Occipital lobe (tissue), 1 donor: ENCODE measurements at regions not wholly inside any gene's neighbourhood (a gene's known extent, or its start where the extent isn't known, plus 50 kb on each side); places are given as distances from the start of the nearest gene placed in this dataset.
"Not testable (repeated sequence)": the region's sequence is repeated elsewhere in the genome, so short reads cannot be mapped to it uniquely, and the experiment has no call there.

Experiments used
- DNase-seq: peaks from one replicate; lab custom pipeline; 2025; lab: John Stamatoyannopoulos, UW

DNA sequence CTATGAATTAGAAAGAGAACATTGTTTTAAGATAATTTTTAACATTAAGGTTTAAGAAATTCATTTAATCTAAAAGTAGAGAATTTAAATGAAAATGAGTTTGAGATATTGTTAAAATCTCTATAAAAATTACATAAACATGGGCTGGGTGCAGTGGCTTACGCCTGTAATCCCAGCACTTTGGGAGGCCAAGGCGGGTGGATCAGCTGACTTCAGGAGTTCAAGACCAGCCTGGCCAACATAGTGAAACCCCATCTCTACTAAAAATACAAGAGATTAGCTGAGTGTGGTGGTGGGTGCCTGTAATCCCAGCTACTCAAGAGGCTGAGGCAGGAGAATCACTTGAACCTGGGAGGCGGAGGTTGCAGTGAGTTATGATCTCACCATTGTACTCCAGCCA, 1379.6 kb downstream of the NCAM2 start:
- DNase-seq: not testable (repeated sequence)

DNA sequence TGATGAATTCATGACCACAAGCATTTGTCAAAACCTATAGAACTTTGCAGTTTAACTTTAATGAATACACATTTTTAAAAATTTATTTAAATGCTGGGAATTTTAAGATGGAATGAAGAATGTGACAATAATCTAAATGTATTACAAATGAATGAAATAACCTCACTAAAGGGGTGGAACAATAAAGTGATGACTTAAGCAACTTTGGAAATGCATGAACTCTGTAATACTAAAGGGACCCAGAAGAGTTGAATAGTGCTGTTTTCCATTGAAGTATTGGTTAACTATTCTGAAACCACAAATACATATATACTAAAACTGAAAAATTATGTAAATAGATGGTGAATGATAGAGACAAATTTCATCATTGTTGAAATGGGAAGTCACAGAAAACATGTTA, 1395.1 kb downstream of the NCAM2 start:
- no peak for DNase-seq

DNA sequence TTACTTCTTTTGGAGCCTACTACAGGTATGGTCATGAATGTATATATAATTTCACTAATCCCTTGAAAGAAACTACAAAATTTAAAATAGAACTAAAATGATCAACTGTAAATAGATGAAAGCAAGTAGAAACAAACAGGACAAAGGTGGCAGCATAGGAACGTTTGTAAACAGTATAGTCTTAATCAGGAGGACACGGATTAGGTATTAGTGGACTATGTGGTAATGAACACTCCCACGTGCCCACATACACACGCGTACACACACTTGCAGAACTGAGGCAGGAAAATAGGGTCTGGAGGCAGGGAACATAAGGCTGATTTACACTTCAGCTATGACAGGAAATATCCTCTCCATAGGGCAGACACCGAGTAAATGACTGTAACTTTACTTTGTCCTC, 1397.8 kb downstream of the NCAM2 start:
- no peak for DNase-seq

DNA sequence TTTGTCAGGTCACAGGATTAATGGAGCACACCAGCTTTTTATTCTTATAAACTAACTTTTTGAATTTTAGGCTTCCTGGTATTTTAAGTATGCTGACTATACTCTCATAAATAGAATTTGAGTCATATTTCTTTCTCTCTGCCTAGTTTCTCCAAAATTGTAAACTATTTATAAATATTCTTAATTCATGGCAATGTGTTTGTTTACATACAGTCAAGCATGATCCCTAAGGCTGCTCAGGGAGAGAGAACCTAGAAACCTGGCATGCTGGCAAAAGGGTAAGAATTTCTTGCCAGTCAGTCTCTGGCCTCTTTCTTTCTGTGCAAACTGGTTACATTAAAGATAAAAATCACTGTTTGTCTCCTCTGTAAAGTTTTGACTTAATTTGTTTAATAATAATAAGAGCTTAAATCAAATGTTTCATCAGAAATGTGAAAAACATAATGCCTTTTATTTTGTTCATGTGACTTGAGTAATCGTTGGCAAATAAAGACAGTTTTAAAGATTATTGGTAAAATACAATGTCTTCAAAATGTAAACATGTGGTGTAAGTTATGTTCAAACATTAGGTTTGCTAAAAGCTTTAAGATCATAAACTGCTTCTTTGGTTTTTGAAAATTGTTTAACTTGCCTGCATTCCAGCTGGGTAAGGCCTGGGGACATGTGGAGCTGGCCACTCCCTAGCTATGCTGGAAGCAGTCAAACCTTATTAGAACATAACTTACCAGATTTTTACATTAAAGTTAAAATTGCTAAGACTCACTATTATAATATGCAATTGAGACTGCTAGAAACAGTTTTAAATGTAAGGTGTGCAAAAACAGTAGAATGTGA, 1401.7 kb downstream of the NCAM2 start:
- no peak for DNase-seq

DNA sequence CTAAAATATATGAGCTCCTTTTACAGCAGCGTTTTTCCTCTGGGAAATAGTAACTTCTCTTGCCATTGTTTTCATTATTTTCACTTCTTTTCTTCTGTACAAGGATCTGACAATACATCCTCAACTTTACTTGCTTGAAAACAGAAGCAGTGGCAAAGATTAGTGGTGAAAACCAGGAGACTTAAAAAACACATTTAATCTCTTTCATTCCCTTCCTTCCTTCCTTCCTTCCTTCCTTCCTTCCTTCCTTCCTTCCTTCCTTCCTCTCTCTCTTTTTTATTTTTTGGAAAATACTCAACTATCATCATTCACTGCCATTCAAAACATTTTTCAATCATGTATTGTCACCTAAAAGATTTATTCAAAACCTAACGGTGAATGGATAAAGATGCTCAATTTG, 1411.4 kb downstream of the NCAM2 start:
- DNase-seq: no peak

DNA sequence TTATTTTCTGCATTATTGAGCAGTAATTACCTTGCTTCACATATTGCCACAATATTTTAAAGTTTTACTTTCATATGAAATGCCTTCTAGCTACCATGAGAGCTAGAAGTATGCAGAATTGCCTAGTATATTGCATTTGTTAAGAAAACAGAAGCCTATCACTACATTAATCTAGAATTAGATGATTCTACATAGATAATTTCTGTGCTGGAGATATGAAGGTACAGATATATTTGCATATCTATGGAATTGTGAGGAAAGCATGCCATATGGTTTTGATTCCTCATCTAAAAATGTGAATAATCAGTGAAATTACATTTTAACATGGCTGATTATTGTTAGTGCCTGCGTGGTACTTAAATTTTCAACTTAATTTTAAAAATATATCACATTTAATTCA, 1418.3 kb downstream of the NCAM2 start:
- no peak for DNase-seq

DNA sequence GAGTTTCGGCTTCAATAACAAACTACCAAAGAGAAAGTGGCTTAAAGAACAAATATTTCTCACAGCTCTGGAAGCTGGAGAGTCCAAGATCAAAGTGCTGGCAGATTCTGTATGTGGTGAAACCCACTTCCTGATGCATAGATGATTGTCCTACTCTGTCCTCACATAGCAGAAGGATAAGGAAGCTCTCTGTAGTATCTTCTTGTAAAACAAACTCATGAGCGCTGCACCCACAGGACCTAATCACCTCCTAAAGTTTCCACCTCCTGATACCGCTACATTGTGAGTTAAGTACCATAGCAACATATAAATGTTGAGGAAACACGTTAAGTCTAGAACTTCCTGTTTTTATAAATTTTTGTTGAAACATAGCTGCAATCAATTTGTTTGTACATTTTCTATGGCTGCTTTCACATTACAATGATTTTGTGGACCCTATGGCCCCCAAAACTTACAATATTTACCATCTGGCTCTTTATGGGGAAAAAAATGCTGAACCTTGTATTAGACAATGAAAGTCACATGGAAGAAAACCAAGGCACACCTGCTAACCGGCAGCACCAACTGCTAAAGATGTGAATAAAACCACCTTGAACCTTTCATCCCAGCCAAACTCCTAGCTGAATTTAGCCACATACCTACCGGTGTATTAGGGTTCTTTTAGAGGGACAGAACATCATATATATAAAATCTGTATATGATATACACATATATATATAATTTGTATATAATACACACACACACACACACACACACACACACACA, 1423.4 kb downstream of the NCAM2 start:
- DNase-seq: no peak

DNA sequence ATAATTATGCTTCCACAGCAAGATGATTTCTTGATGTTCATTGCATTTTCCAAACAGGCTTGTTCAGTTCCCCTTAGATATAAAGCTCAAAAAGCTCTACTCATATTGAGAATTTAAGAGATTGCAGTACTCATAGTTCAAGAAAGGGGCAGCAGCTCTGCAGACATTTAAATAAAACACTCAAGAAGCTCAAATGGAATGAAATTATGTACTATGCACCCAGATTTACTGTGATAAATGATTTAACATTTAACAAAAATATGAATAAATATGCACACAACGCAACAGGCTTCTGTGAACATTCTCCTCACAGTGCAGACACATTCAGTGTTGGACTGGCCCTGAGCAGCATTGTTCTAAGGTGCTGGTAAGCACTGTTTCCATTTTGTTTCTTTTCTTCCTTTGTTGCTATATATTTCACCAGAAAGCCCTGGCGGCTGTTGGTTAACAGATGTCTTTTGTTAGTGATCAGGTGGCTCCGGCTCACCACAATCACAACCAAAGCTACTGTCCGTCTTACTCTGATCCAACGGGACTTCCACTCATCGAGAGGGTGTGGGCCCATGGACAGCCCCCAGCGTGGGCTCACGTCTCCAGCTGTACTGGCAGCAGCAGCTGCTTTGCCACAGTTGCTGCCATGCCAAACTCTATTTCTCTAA, 1440.3 kb downstream of the NCAM2 start:
- no peak for DNase-seq

DNA sequence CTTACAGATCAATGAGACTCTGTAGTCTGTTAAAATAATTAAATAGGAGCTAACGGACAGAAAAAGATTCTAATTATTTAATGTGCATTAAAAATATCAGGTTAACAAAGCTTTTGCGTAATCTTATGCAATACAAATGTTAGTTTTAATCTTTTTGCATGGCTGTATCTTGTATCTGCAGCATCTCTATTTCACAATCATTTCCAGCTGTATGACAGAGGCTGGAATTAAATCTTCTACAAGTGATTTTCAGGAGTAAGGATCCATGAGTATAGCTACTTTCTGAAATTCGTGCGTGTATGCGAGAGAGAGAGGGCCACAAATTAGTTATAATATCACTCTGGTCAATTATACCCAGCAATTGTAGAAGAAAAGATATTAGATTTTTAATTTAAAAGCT, 1446.8 kb downstream of the NCAM2 start:
- no peak for DNase-seq

DNA sequence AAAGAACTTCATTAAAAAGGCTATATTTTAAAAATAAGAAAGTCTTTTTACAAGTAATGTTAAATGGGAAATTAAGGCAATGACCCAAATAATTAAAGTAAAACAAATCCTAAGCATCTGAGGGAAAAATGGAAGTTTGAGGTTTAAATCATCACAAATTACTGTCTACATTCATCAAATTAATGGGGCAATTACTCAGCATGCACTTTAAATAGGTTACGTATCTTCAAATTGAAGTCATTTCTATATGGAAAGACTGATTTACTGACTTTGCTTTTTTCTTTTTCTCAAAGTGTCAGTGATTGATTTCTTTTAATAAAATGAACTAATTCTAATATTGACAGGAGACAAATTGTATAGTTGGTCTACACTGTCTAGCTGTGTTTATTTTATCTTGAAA, 1452.3 kb downstream of the NCAM2 start:
- DNase-seq: no peak

DNA sequence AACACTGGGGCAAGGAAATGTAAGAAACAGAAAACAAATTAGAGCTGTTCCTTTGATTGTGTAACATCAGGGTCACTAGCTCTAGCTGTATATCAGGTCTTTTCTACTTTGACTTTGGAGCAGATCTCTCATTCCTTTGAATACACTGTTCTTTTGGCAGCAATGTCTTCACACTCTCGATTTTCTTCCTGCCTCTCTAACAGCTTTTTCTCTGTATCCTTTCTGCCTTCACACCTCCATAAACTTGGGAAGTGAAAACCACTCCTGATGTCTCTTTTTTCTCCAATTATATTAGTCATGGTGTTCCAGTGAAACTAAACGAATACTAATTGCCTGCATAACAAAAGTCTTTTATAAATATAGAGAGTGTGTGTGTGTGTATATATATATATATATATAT, 1458.0 kb downstream of the NCAM2 start:
- no peak for DNase-seq

DNA sequence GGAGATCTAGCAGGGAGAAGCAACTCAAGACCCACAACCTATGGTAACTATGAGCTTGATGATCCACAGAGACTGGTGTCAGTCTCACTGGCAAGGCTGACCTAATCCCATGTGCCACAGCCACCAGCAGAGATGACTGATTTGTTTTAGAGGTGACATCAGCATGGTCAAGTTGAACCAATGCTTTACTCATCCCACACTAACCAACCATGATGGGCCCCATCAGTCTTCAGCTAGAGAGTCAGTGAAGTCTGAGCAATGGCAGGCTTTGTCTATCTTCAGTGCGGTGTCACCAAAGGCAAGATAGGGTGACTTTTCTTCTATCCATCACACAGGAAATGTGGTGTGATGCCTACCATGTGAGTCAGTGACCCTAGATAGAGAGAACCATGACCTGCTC, 1470.7 kb downstream of the NCAM2 start:
- no peak for DNase-seq

DNA sequence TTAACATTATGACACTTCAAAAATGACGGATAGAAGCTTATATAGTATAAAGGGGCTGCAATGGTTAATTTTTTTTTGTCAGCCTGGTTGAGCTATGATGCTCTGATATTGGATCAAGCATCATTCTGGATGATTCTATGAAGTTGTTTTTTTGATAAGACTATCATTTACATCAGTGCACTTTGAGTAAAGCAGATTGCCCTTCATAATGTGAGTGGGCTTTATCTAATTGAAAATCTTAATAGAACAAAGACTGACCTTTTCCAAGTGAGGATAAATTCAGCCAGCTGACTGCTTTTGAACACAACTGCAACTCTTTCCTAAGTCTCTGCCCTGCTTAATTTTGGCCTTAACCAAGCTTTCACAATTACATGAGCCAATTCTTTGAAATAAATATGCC, 1476.2 kb downstream of the NCAM2 start:
- DNase-seq: no peak

DNA sequence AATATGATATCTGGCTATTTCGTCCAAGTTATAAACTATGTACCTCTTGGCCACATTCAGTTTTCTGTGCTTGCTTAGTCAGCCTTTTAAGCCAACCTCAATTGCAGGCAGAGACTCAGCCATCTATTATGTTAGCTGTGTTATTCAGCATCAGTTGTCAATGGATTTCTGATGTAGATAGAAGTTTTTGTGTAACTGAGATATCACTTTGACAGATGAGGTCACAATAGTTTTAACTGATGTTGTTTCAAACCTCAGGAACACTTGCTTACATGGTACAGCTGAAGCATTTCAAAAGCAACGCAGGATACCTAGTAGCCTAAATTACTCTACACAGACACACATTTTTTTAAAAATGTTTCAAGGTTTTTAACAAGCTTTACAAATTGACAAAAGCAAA, 1478.0 kb downstream of the NCAM2 start:
- DNase-seq: no peak

DNA sequence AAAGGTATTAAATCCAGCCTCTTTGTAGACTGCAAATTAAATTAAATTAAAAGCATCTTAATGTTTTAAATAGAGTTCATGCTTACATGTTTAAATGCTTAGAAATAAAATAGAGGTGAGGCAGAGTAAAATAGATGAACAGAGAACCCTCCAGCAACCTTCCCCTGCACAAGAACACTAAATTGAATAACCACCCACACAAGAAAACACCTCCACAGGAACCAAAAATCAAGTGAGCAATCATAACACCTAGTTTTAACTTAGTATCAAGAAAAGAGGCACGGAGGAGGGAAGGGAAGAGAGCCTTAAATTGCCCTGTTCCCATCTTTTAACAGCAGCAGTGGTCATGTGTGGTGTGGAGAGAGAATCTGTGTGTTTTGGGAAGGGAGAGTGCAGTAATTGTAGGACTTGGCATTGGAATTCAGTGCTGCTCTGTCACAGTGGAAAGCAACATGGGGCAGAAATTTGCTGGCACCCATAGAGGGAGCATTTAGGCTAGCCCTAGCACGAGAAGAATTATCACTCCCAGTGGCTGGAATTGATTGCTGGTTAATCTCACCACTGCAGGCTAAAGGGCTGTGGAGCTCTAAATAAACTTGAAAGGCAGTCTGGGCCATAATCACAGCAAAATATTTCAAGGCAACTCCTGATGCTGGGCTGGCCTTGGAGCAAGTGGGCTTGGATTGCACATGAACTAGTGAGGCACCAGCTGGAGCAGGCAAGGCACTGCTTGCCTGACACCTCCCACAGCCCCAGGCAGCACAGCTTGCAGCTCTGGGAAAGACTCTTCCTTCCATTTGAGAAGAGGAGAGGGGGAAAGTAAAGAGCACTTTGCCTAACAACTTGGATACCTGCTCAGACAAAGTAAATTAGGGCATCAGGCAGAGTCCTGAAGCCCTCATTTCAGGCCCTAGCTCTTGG, 1478.8 kb downstream of the NCAM2 start:
- DNase-seq: peak; percentile 64

DNA sequence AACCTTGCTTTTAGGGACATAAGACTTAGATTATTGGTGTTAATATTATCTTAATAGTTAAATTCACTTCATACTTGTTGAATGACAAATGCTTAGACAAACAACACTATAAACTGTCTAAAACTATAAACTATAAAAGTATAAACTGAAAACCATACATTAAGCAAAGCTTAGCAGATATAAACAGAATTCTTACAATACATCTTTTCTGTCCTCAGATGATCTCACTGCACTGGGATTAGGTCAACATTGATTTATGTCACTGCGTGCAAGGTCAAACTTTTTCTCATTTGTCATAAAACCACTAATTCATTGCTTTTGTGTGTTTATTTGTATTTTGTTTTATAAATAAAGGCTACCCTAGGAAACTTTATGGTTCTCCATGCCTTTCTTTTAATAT, 1491.8 kb downstream of the NCAM2 start:
- no peak for DNase-seq

DNA sequence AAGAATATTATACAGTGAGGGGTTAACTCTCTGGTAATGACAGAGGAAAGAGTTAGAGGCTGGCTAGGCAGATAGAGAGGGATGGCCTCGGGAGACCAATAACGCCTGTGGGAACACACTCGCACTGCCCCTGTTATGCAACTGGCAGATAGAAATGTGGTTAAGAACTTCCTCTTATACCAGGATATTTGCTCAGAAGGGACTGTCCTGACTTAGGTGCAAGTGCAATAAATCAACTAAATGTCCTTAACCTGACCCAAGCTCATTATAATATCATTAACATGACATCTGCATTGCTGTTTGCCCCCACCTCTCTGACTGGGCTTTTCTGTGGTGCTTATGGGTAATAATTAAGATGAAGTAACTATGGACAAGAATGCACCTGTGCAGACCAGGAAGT, 1518.0 kb downstream of the NCAM2 start:
- no peak for DNase-seq

DNA sequence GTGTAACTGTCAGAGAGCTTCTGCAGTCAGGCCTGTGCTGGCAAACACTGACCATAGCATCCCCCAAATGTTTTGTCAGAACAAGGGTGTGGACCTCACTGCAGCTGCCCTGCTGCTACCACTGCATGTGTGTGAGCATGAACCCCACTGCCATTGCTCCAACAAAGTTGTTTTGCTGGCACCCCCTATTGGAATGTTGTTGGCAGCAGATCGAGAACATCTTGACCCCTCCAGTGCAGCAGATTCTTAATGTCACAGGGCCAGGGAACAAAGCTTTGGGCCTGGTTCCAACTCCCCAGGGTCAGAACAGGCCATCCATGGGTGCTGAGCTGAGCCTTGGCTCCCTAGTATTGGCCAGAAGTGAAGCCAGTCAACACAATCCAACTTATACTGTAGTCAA, 1537.4 kb downstream of the NCAM2 start:
- no peak for DNase-seq

DNA sequence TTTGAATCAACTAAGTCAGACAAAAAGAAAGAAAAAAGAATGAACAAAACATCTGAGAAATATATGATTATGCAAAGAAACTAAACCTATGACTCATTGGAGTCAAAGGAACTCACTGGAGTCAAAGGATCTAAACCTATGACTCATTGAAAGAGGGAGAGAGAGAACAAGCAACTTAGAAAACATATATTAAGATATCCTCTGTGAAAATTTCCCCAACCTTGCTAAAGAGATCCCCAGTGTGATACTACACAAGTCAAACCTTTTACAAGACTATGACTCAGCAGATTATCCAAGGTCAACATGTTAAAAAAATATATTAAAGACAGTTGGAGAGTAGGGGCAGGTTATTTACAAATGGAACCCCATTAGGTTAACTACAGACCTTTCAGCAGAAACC, 1538.3 kb downstream of the NCAM2 start:
- DNase-seq: no peak

DNA sequence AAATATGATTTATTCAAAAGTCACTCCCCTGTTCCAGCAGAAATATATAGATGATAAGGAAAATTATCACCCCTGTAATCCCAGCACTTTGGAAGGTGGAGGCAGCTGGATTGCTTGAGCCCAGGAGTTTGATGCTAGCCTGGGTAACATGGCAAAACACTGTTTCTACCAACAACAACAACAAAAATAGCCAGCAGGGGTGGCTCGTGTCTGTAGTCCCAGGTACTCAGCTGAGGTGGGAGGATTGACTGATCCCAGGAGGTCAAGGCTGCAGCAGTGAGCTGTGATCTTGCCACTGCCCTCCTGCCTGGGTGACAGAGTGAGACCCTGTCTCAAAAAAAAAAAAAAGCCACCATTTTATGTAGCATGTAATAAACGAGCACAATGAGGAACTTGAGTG, 1546.5 kb downstream of the NCAM2 start:
- no peak for DNase-seq

DNA sequence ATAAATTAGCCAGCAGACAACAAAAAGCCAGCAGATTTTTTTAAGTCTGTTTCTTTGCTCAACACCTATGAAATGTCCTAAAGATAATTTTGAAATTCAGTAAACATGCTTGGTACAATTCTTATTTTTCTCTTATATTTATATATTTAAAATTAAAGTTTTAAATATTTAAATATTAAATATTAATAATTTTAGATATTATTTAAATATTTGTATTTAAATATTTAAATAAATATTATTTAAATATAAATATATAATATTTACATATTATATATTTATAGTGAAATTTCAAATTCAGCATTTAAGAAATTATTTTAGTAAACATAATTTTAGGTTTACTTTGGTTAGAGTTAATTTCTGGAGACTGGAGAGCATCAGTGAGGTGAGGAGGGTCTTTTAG, 1554.2 kb downstream of the NCAM2 start:
- DNase-seq: no peak
